PC-3 (cell line): ENCODE measurements at regions not wholly inside any gene's neighbourhood (a gene's known extent, or its start where the extent isn't known, plus 50 kb on each side); places are given as distances from the start of the nearest gene placed in this dataset.

Experiments
- CTCF ChIP-seq: fragments of 300-600 bp; sonication (generic); conservative IDR thresholded peaks from 2 replicates; pipeline ENCODE4 v1.5.1; 2017; ENCODE audit warnings: antibody characterized with exemption, low read depth, mild to moderate bottlenecking, low read length
- EZH2 ChIP-seq: fragments of 300-600 bp; sonication (generic); IDR thresholded peaks from one replicate; pipeline ENCODE4 v1.6.1; 2017; ENCODE audit warnings: antibody characterized with exemption, mild to moderate bottlenecking, low read length; ENCODE audit not compliant: unreplicated experiment

- TF ChIP-seq CTCF (no peak), EZH2 (no peak)
Observed at GRCh38 chr9:115445655-115446054, 327.7 kb upstream of the TNC start.
